LHCN-M2 (cell line): ENCODE measurements at regions not wholly inside any gene's neighbourhood (a gene's known extent, or its start where the extent isn't known, plus 50 kb on each side); places are given as distances from the start of the nearest gene placed in this dataset.
A peak's percentile ranks its signal among the peaks of the same experiment; 100 is the strongest.

Experiments
- DNase-seq: peaks from one replicate; pipeline ENCODE4 v3.0.0-alpha.2; 2012; ENCODE audit warnings: low read depth

- DNase-seq = no peak
Observed at GRCh38 chr9:116015855-116016254, 137.7 kb upstream of the PAPPA start.

DNA sequence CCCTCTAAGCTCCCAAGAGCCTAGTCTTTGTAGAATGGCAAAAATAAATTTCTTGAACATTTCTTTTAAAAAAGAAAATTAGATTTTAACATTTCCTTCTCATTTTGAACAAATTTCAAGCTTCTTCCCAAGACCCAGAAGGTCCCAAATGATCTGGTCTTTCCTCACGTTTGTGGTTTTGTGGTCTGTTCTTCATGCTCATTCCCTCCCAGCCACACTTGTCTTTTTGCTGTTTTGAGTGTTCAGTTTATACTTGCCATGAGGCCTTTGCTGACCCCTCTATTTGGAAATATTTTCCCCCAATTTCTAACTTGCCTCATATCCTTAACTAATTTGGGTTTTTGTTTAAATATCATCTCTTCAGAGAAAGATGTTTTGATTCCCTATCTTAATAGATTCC is 133.4 kb upstream of the PAPPA start:
- DNase-seq = peak; percentile 66

DNA sequence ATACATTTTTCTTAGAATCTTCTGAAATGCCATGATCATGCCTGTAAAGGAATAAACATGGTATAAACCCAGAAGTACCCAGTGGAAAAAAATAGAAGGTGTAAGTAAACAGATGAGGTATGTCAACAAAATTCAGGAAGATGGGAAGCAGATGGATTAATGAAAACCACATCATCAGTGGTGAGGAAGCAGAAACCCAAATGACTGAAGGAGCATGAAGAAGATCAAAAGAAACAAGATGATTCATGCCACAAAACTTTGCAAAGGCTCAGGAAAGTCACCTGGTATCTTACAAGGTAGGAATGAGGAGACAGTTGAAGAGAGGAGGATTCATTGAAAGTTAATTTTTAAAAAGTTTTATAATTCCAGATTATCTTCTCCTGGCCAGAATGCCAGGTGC is 132.8 kb upstream of the PAPPA start:
- DNase-seq = peak; percentile 60

DNA sequence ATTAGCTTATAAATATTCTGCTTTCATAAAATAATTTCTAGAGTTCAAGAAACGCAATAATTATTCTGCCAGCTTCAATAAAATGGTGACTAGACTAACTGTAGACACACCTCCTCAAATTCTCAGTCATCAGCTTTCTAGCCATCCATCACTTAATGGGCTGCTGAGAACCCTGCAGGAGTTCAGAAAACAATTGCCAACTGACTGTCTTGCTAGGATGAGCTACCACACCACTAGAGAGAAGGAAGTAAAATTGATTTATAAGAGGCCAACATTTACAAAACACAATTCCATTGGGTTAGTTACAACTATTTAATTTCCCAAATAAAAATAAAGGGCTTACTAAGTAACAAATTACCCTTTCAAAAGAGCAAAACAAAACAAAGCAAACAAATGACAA is 126.5 kb upstream of the PAPPA start:
- DNase-seq = peak; percentile 78

- DNase-seq = peak; percentile 92
Observed at GRCh38 chr9:116027511-116027910, 126.1 kb upstream of the PAPPA start.

GRCh38 chr9:116027951-116028350 is 125.6 kb upstream of the PAPPA start:
- DNase-seq = peak; percentile 44

DNA sequence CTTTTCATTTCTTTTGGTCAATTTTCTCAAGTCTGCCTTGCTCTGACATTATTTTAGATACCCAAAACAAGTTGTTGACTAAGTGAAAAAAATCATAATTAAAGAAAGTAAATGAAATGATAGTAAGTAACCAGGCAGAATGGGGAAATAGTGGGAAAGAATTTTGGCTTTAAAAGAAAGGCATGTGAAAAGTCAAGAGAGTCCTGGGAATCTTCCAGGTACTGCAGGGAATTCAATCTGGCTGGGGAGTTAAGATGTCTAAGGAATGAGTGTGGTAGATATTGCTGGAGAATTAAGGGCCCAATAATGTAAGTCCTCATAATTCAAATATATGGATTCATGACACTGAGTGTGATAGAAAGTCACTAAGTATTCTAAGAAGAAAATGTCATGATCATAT is 123.1 kb upstream of the PAPPA start:
- DNase-seq = no peak

DNA sequence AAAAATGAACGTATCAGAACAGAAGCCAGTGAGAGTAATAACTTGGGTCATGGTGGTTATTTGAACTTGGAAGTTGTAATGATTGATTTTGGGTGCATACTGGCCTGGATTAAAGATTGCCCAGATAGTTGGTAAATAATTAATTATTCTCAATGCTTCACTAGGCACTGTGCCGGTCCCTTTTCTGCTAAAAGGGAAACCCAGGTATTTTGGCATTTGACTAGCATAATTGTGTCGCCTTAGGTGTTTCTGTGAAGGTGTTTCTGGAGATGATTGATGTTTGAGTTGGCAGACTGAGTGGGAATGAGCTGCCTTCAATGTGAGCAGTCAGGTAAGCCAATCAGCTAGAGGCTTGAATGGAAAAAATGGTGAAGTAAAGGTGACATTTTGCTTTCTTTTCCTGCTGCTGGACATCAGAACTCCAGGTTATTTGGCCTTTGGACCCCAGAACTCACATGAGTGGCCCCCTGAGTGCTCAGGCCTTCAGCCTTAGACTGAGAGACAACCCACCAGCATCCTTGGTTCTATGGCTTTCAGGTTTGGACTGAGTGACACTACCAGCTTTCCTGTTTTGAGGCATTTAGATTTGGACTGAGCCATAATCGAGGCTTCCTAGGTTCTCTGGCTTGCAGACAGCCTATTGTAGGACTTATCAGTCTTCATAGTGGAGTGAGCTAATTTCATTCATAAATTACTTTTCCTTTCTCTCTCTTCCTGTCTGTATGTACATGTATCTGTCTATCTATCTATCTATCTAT is 120.7 kb upstream of the PAPPA start:
- no peak for DNase-seq

- DNase-seq = no peak
Observed at GRCh38 chr9:116039312-116039711, 114.3 kb upstream of the PAPPA start.

- DNase-seq = no peak
Observed at GRCh38 chr9:116039893-116040292, 113.7 kb upstream of the PAPPA start.

GRCh38 chr9:116042321-116042720 is 111.3 kb upstream of the PAPPA start:
- DNase-seq = no peak

- no peak for DNase-seq
Observed at GRCh38 chr9:116045083-116045482, 108.5 kb upstream of the PAPPA start.

GRCh38 chr9:116048081-116048480 is 105.5 kb upstream of the PAPPA start:
- no peak for DNase-seq

GRCh38 chr9:116049456-116049855 is 104.1 kb upstream of the PAPPA start:
- no peak for DNase-seq

DNA sequence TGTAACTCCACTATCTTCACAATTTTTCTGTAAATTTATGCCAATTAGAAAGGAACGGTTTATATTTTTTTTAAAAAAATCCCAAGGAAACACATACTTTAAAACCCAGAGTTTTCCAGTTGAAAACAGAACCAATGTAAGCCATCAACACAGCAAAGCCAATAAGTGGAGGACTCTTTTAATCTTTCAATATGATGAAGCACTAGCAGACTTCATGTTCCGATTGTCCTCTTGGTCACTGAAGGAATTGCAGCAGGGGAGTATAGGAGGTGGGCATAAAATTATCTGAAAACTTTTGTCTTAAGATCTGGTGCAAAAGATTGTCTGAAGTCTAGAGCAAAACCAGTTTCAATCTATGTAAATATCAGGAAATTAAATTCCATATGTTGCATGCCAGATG is 102.1 kb upstream of the PAPPA start:
- no peak for DNase-seq

GRCh38 chr9:116055536-116055935 is 98.1 kb upstream of the PAPPA start:
- no peak for DNase-seq

- no peak for DNase-seq
Observed at GRCh38 chr9:116057371-116057770, 96.2 kb upstream of the PAPPA start.

DNA sequence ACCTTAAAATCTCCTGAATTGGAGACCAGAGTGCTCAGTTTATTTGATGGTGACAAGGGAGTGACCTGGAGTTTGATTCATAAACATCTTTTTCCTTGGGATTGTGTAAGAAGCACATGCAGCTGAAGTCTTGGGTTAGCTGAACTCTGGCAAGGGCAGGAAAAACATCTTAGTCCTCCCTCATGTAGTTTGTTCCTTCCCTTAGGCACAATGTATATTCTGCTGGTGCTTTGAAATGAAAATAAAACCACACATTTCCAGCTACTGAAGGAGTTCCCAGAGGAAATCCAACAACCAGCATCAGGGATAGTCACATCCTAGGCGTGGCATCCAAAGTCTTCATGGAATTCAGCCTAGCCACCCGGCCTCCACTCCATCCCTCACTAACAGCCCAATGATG is 95.2 kb upstream of the PAPPA start:
- DNase-seq = no peak

DNA sequence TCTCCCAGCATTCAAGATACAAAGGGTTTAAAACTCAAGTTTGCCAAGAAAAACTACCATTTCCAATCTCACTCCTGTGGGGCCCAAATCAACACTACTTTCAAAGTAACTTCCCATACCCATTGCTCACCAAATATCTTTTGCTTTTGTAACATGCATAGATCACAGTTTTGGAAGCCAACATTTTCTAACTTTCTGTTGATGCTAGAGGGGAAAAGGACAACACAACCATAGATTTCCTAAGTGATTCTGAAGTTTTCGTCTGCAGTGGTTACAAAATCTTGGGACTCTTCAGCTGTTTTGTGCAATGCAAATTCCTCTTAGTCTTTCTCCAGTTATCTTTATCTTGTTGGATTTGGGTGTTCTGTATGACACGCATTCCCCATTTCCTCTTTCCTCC is 94.1 kb upstream of the PAPPA start:
- DNase-seq = no peak

DNA sequence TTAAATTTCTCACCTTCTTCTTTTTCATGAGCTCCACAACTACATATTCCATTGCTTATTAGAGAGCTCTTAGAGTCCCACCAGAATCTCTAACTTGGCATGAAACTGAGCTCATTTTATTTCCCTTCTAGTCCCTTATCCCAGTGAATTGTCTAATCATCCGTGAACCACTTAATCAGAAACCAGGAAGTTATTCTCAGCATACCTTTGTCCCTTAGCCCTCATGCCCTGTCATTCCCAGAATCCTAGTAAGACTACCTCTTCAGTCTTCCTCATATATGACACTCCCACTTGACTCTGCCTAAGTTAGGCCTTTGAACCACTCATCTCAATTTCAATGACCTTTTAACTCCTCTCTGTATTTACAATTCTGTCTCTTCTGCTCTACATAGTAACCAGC is 93.0 kb upstream of the PAPPA start:
- no peak for DNase-seq

- DNase-seq = no peak
Observed at GRCh38 chr9:116061546-116062205, 91.9 kb upstream of the PAPPA start.

GRCh38 chr9:116062206-116062550 is 91.4 kb upstream of the PAPPA start:
- DNase-seq = no peak

- DNase-seq = no peak
Observed at GRCh38 chr9:116064970-116065369, 88.6 kb upstream of the PAPPA start.

DNA sequence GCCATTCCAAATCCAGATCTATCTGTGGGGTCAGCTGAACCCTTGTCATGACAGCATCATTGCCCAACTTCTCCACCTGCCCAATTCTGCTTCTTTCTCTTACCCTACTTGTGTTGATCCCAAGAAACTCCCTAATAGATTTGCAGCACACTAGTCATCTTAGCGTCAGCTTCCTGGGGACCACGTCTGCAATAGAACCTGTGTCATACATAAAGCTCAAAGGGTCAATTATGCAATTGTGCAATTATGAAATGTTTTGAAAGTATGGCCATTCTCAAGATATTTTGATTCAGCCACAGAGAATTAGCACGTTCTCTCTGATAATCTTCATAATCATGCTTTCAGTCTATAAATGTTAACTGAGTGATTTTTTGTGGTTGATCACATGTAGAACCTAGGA is 87.4 kb upstream of the PAPPA start:
- DNase-seq = no peak
